ENCODE measurements at regions not wholly inside any gene's neighbourhood (a gene's known extent, or its start where the extent isn't known, plus 50 kb on each side); places are given as distances from the start of the nearest gene placed in this dataset.
"Not testable (repeated sequence)": the region's sequence is repeated elsewhere in the genome, so short reads cannot be mapped to it uniquely, and the experiment has no call there.

GRCh38 chr1:242610209-242610608 is 85.7 kb upstream of the PLD5 start:
- no peak for DNase-seq

- DNase-seq = no peak
Measured at GRCh38 chr1:242605521-242605920, 81.0 kb upstream of the PLD5 start.

- DNase-seq = no peak
Measured at GRCh38 chr1:242602001-242602400, 77.5 kb upstream of the PLD5 start.

- DNase-seq = not testable (repeated sequence)
Measured at GRCh38 chr1:242593756-242594155, 69.3 kb upstream of the PLD5 start.

GRCh38 chr1:242586360-242586680 is 61.8 kb upstream of the PLD5 start:
- no peak for DNase-seq

GRCh38 chr1:242585616-242586359 is 61.3 kb upstream of the PLD5 start:
- peak; percentile 30 for DNase-seq

- no peak for DNase-seq
Measured at GRCh38 chr1:242582669-242583068, 58.2 kb upstream of the PLD5 start.

GRCh38 chr1:242579528-242580235 is 55.2 kb upstream of the PLD5 start:
- DNase-seq = no peak
